ENCODE measurements at regions not wholly inside any gene's neighbourhood (a gene's known extent, or its start where the extent isn't known, plus 50 kb on each side); places are given as distances from the start of the nearest gene placed in this dataset.

GRCh38 chr4:170741856-170742255 lies 652.1 kb upstream of the AADAT start:
- Mint-ChIP-seq H3K27me3 (ENCODE audit: insufficient read depth) (no peaks in the 10 kb centered on the region), H3K27ac (no peak overlapping the region), H3K4me3 (no peak overlapping the region), H3K36me3 (ENCODE audit: low read depth) (no peaks in the 10 kb centered on the region), H3K9me3 (no peaks in the 10 kb centered on the region), H3K4me1 (no peaks in the 10 kb centered on the region)
- Histone ChIP-seq H3K4me1 (ENCODE audit: control insufficient read depth, insufficient read depth, low read length) (no peaks in the 10 kb centered on the region), H3K36me3 (ENCODE audit: control insufficient read depth, insufficient read depth, low read length) (no peaks in the 10 kb centered on the region), H3K9me3 (ENCODE audit: control insufficient read depth, low read length) (no peaks in the 10 kb centered on the region), H3K27me3 (ENCODE audit: control insufficient read depth, insufficient read depth, low read length, poor library complexity, severe bottlenecking) (no peaks in the 10 kb centered on the region), H3K27ac (ENCODE audit: low read depth, low read length) (no peak overlapping the region), H3K4me3 (ENCODE audit: low read length) (no peak overlapping the region), H3K9ac (ENCODE audit: extremely low read depth, low read length, poor library complexity, severe bottlenecking) (no peak overlapping the region)
- 95 to 100% methylated on average over 3 to 4 of the region's 4 CpGs for whole genome bisulfite sequencing, 2 experiments (ENCODE audit: insufficient coverage in 1 of 2, insufficient read length in 1 of 2)
- no peak for TF ChIP-seq CTCF (conservative IDR thresholded peaks at IDR 0.05)
- no peak for DNase-seq

- Histone ChIP-seq H3K27ac (ENCODE audit: low read depth, low read length) (no peak overlapping the region), H3K4me3 (ENCODE audit: low read length) (no peak overlapping the region), H3K4me1 (ENCODE audit: control insufficient read depth, insufficient read depth, low read length) (no peaks in the 10 kb centered on the region), H3K36me3 (ENCODE audit: control insufficient read depth, insufficient read depth, low read length) (no peaks in the 10 kb centered on the region), H3K9ac (ENCODE audit: extremely low read depth, low read length, poor library complexity, severe bottlenecking) (no peak overlapping the region), H3K9me3 (ENCODE audit: control insufficient read depth, low read length) (no peaks in the 10 kb centered on the region), H3K27me3 (ENCODE audit: control insufficient read depth, insufficient read depth, low read length, poor library complexity, severe bottlenecking) (no peaks in the 10 kb centered on the region)
- no peaks in the 10 kb centered on the region for H3K9me3 Mint-ChIP-seq
- no peaks in the 10 kb centered on the region for H3K4me1 Mint-ChIP-seq
- H3K36me3 Mint-ChIP-seq (ENCODE audit: low read depth) = no peaks in the 10 kb centered on the region
- DNase-seq = no peak
- H3K27me3 Mint-ChIP-seq (ENCODE audit: insufficient read depth) = no peaks in the 10 kb centered on the region
- no peak overlapping the region for H3K27ac Mint-ChIP-seq
- TF ChIP-seq CTCF (conservative IDR thresholded peaks at IDR 0.05) = no peak
- H3K4me3 Mint-ChIP-seq = no peak overlapping the region
Measured at GRCh38 chr4:170736710-170737109, 647.0 kb upstream of the AADAT start.

- H3K4me1 ChIP-seq (ENCODE audit: control insufficient read depth, insufficient read depth, low read length) = no peaks in the 10 kb centered on the region
Measured at GRCh38 chr4:170729897-170730296, 640.1 kb upstream of the AADAT start.

More at GRCh38 chr4:170729897-170730296, 640.1 kb upstream of the AADAT start:
- no peak overlapping the region for H3K4me3 Mint-ChIP-seq
- Histone ChIP-seq H3K27me3 (ENCODE audit: control insufficient read depth, insufficient read depth, low read length, poor library complexity, severe bottlenecking) (no peaks in the 10 kb centered on the region), H3K27ac (ENCODE audit: low read depth, low read length) (no peak overlapping the region), H3K4me3 (ENCODE audit: low read length) (no peak overlapping the region), H3K36me3 (ENCODE audit: control insufficient read depth, insufficient read depth, low read length) (no peaks in the 10 kb centered on the region), H3K9ac (ENCODE audit: extremely low read depth, low read length, poor library complexity, severe bottlenecking) (no peak overlapping the region), H3K9me3 (ENCODE audit: control insufficient read depth, low read length) (no peaks in the 10 kb centered on the region)
- no peak for TF ChIP-seq CTCF (conservative IDR thresholded peaks at IDR 0.05)
- H3K9me3 Mint-ChIP-seq = no peaks in the 10 kb centered on the region
- H3K4me1 Mint-ChIP-seq = no peaks in the 10 kb centered on the region
- DNase-seq = no peak
- no peaks in the 10 kb centered on the region for H3K27me3 Mint-ChIP-seq (ENCODE audit: insufficient read depth)
- H3K36me3 Mint-ChIP-seq (ENCODE audit: low read depth) = no peaks in the 10 kb centered on the region
- H3K27ac Mint-ChIP-seq = no peak overlapping the region
- WGBS, 2 experiments (ENCODE audit: insufficient coverage in 1 of 2, insufficient read length in 1 of 2) = 93 to 100% methylated on average over 1 to 3 of the region's 3 CpGs
